Activated CD8-positive, alpha-beta memory T cell treated with anti-CD3 and anti-CD28 coated beads, Interleukin-2, amount 50 U/mL, for 24 hours (primary cell): ENCODE measurements at regions not wholly inside any gene's neighbourhood (a gene's known extent, or its start where the extent isn't known, plus 50 kb on each side); places are given as distances from the start of the nearest gene placed in this dataset.

ENCODE experiments used
- DNase-seq: peaks from one replicate; pipeline ENCODE4 v3.0.0-alpha.2; 2020; ENCODE audit errors: extremely low read depth

- DNase-seq: no peak
Measured at GRCh38 chr15:98025237-98025636, 64.7 kb downstream of the ARRDC4 start.

DNA sequence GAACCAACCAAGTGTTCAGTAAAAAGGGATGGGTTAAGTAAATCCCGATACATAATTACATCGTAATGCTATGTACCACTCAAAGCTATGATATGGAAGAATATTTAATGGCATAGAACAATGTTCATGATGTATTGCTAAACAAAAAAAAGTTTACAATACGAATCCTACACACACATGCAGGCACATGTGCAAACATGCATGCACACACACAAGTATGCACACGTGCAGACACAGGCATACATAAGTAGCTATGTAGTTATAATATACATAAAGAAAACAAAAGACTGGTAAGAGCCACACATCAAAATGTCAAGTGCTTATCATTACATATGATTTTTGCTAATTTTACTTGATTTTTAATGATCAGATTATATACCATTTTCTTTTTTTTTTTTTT lies 74.2 kb downstream of the ARRDC4 start:
- DNase-seq: no peak

GRCh38 chr15:98035134-98035533 lies 74.6 kb downstream of the ARRDC4 start:
- no peak for DNase-seq

- DNase-seq: no peak
Measured at GRCh38 chr15:98035577-98036010, 75.1 kb downstream of the ARRDC4 start.

DNA sequence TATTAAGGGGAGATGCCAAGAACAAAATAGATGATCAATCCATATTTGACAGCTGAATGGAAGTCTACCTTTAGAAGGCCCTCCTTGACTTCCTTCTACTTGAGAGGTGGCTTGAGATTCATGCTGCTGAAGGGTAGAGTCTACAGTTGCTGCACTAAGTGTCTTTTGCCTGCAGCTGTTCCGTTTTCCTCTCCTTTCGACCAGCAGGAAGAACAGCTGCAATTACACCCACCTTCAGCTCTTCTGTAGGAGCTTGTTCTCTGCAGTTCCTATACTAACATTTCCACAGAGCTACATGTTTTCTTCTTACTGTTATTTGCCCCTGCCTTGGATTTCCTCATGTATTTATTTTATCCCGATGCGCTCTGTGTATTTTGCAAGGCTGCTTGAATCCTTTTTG lies 79.1 kb downstream of the ARRDC4 start:
- DNase-seq: no peak

- no peak for DNase-seq
Measured at GRCh38 chr15:98040146-98040545, 79.6 kb downstream of the ARRDC4 start.

GRCh38 chr15:98043160-98044014 lies 82.9 kb downstream of the ARRDC4 start:
- no peak for DNase-seq

DNA sequence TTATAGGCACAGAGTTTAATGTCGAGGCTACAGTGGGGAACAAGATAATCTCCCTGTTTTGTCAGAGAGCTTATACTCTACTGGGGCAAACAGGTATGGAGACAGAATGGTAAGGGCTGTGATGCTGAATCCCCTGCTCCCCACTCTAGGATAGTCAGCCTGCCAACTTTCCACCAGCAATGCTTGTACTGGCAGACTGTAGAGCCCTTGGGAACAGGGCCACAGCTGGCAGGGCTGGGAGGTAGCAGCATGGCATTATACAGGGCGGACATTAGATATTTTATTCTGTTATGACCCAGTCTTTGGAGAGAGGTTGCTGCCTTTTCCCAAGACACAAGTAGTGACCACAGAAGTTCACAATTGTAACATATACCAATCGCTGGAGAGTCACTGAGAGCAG lies 91.2 kb downstream of the ARRDC4 start:
- DNase-seq: no peak

GRCh38 chr15:98057453-98057852 lies 97.0 kb downstream of the ARRDC4 start:
- no peak for DNase-seq

- no peak for DNase-seq
Measured at GRCh38 chr15:98062869-98063268, 102.4 kb downstream of the ARRDC4 start.

- no peak for DNase-seq
Measured at GRCh38 chr15:98063315-98063714, 102.8 kb downstream of the ARRDC4 start.

DNA sequence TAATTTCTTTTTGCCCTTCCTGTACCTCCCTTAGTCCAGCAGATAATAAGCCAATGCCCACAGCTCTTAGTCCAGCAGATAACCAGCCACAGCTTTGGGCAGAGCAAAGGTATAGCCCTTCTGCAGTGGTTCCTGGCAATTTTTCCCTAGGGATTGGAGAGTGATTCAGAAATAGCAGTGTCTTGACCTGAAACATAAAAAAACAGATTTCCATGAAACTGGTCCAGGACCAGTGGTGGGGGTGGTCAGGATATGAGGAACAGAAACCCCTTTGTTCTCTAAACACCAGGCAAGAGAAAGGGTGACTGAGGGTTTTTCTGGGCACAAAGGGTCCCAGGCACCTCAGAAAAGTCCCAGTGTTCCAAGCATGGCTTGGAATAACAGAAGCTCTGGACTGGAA lies 103.4 kb downstream of the ARRDC4 start:
- DNase-seq: no peak

GRCh38 chr15:98067339-98067738 lies 106.8 kb downstream of the ARRDC4 start:
- no peak for DNase-seq

DNA sequence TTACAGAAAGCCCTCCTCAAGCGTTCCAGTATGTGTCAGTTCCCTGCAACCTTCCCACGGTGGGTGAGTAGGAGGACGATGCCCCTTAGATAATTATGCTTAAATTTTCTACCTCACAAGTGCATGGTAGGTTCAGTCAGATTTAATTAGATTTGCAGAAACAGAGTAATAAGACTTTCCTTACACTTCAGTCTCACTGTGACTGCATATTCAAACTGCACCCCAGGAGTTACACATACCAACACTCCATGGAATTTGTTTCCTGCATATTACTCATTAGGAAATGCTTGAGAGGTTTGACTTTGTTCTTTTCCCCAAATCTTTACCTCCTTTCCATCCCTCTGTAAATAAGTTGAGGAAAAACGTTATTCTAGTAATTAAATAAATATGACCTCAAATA lies 108.8 kb downstream of the ARRDC4 start:
- no peak for DNase-seq

DNA sequence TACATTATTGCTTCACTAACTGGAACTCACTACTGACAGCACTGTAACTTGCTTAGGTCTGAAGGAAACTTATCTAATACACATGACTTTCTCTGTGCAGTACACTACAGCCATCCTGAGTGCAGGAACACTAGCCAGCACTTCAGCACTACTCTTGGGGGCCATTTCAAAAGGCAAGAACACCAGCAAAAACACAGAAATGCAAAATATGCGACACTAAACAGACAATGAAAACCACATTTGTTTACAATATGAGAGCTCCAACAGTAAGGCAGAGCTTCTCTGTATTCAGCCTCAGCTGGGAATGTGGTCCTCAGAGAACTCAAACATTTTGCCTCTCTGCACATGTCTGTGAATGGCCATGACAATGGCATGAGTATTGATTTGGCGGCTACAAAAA lies 109.6 kb downstream of the ARRDC4 start:
- no peak for DNase-seq

DNA sequence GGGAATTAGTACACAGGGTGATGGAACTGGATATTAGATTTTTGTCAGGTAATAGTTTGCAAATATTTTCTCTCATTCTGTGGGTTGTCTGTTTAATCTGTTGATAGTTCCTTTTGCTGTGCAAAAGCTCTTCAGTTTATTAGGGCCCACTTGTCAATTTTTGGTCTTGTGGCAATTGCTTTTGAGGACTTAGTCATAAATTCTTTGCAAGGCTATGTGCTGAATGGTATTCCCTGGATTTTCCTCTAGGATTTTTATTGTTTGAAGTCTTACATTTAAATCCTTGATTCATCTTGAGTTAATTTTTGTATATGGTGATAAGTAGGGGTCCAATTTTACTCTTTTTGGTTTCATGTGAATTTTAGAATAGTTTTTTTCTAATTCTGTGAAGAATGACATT lies 111.3 kb downstream of the ARRDC4 start:
- no peak for DNase-seq

GRCh38 chr15:98075441-98075840 lies 114.9 kb downstream of the ARRDC4 start:
- DNase-seq: no peak

DNA sequence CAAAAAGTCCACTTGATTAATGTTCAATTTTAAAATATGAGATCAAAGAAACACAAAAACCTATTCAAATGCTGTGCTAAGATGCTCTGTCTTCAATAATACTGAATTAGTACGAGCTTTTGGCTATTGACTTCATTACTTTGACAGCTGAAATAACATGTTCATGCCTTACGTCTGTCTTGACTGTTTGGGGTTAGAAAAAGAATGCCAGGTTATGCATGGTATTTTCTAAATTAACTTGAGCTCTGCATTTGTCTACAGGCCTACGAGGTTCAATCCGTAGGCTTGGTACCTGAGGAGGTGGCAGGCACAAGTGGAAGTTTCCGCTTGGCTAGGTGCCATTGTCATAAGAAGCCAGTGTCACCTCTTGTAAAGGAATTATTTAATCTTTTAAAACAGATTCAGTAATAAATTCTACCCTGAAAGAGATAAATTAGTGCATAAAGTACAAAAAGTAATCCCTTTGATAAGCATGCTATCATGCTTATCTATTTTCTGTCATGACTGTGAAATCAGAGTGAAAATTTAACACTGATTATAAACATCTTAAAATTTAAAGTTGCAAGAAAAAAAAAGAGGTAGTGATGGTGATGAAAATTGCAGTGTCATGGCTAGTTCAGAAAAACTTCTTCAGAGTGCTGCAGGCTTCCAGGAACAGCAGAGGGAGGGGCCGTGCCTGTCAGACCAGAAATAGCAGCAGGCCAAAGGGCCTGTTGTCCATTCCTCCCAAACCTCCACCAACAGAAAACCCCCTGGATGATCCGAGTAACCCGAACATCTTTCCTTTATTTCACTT lies 115.7 kb downstream of the ARRDC4 start:
- no peak for DNase-seq

- DNase-seq: no peak
Measured at GRCh38 chr15:98077186-98077585, 116.7 kb downstream of the ARRDC4 start.

DNA sequence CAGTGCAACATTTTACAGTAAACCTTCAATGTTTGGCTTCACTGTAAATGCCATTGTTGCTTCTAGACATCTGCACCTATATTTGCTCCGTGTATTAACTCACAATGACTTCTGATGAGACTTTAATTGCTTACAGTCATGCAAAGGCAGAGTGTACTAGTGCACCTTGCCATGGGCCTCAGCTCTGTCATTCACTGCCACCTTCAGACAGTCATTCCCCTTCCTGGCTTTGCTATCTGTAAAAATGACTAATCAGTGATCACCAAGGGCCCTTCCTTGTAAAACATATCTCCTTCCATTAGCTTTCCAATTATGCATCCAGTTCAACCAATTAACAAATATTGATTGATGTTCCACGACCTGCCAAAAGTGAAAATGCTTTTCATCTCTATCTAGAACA lies 120.3 kb downstream of the ARRDC4 start:
- DNase-seq: no peak

- no peak for DNase-seq
Measured at GRCh38 chr15:98083203-98083910, 122.9 kb downstream of the ARRDC4 start.

GRCh38 chr15:98085003-98085639 lies 124.6 kb downstream of the ARRDC4 start:
- DNase-seq: no peak
